ENCODE measurements at regions not wholly inside any gene's neighbourhood (a gene's known extent, or its start where the extent isn't known, plus 50 kb on each side); places are given as distances from the start of the nearest gene placed in this dataset.

DNA sequence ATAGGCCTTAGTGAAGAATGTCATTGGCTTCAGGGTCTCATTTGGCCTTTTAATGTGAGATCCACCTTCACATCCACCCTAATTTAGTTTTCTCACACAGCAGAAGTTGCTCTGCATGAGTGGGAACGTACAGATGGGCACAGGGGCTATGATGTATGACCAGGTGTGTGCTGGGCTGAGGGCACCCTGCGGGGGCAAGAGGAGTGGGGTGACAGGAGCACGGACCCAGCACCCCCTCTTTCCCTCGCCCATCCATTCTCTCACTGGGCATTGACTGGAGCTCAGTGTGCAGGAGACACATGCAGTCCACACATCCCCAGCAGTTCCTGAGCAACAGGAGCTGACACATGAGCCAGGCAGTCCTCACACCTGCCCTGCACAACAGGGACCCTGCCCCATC is 95.1 kb upstream of the PPP2R2D start:
- TF ChIP-seq, protein P1, sequence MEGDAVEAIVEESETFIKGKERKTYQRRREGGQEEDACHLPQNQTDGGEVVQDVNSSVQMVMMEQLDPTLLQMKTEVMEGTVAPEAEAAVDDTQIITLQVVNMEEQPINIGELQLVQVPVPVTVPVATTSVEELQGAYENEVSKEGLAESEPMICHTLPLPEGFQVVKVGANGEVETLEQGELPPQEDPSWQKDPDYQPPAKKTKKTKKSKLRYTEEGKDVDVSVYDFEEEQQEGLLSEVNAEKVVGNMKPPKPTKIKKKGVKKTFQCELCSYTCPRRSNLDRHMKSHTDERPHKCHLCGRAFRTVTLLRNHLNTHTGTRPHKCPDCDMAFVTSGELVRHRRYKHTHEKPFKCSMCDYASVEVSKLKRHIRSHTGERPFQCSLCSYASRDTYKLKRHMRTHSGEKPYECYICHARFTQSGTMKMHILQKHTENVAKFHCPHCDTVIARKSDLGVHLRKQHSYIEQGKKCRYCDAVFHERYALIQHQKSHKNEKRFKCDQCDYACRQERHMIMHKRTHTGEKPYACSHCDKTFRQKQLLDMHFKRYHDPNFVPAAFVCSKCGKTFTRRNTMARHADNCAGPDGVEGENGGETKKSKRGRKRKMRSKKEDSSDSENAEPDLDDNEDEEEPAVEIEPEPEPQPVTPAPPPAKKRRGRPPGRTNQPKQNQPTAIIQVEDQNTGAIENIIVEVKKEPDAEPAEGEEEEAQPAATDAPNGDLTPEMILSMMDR (IDR thresholded peaks at IDR 0.05): no peak
- TF ChIP-seq POLR2A (IDR thresholded peaks at IDR 0.05; ENCODE audit: low read depth): no peak
